GM23248 (cell line): ENCODE measurements at regions not wholly inside any gene's neighbourhood (a gene's known extent, or its start where the extent isn't known, plus 50 kb on each side); places are given as distances from the start of the nearest gene placed in this dataset.

ENCODE experiments used
- EZH2 ChIP-seq: fragments of 200-600 bp; sonication (generic); IDR thresholded peaks from 2 replicates; pipeline ENCODE4 v1.6.1; 2018; ENCODE audit warnings: antibody characterized with exemption, mild to moderate bottlenecking; ENCODE audit not compliant: insufficient read depth, poor library complexity, severe bottlenecking
- EZH2phosphoT487 ChIP-seq: fragments of 200-600 bp; sonication (generic); IDR thresholded peaks from 2 replicates; pipeline ENCODE4 v1.6.1; 2018; ENCODE audit warnings: antibody characterized with exemption, moderate library complexity, mild to moderate bottlenecking, low read depth; ENCODE audit not compliant: insufficient read depth

DNA sequence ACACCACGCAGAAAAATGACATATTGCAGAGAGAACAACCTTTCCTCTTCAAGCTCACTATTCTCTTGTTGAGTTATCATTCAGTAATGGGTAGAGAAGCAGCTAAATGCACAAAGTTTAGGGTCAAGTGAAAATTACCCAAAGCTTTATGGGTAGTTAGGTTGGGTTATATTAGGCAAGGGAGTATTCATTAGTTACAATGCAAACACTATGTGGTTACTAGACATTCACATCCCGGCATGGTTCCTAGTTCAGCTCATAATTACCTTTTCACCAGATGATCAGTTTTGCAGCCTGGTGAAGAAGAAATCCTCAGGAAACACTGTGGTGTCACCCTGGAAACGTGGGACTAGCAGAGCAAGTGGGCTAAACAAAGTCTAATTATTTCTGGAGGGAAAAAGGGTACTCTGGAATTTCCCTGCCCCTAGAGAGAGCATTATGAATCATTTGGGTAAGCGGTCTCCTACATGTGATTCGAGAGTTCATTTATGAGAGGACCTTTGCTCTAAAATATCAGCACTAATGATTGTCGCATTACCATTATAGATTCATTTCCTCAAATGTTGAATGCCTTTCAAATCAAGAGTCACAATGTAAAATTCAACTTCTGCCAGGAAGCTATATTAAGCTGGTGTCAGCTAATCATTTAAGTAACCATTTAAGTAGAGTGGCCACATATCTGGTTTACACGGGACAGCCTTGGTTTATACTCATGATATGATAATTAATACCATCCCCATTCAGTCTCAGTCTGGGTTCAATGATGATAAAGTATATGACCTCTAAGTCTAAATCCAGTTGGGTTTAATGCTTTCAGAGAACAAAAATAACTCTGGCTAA is 1208.0 kb downstream of the DIAPH3 start:
- TF ChIP-seq EZH2, result no peak
- no peak for TF ChIP-seq EZH2phosphoT487
